ENCODE measurements at regions not wholly inside any gene's neighbourhood (a gene's known extent, or its start where the extent isn't known, plus 50 kb on each side); places are given as distances from the start of the nearest gene placed in this dataset.

- no peaks in the 10 kb centered on the region for H3K27me3 ChIP-seq (replicated peaks; ENCODE audit: insufficient read depth, low read depth, low read length, poor library complexity)
- no peaks in the 10 kb centered on the region for H3K9me3 ChIP-seq (ENCODE audit: low read depth, low read length, poor library complexity, severe bottlenecking)
- intact Hi-C loops (cut with micrococcal nuclease; ENCODE audit: unreplicated experiment), result no loop called here
- BruUV-seq (replicated peaks), result no TSS peak
- no peaks in the 10 kb centered on the region for H3K4me1 ChIP-seq (ENCODE audit: insufficient read depth, low read length, poor library complexity, severe bottlenecking)
- TF ChIP-seq CTCF (conservative IDR thresholded peaks at IDR 0.05; ENCODE audit: low read depth, low read length), result no peak
- no peak for TF ChIP-seq EZH2 (IDR thresholded peaks at IDR 0.05; ENCODE audit: borderline replicate concordance, low read depth, low read length, poor library complexity, severe bottlenecking)
- no peak overlapping the region for H3K4me3 ChIP-seq (ENCODE audit: low read depth, low read length, poor library complexity, severe bottlenecking)
- no peak for DNase-seq (ENCODE audit: low spot score)
- no peak overlapping the region for H3K27ac ChIP-seq (ENCODE audit: low read depth, low read length, poor library complexity, severe bottlenecking)
- no peaks in the 10 kb centered on the region for H3K36me3 ChIP-seq (ENCODE audit: insufficient read depth, low read length, poor library complexity, severe bottlenecking)
- POLR2A ChIA-PET (ENCODE audit: low non-redundant PET), result no interaction called here
- CTCF ChIA-PET, result no interaction called here
These were observed 236.1 kb upstream of the PLEKHG7 start for GRCh38 chr12:92466391-92467305.

- Histone ChIP-seq H3K27ac (ENCODE audit: low read depth, low read length, poor library complexity, severe bottlenecking) (no peak overlapping the region), H3K27me3 (replicated peaks; ENCODE audit: insufficient read depth, low read depth, low read length, poor library complexity) (no peaks in the 10 kb centered on the region), H3K9me3 (ENCODE audit: low read depth, low read length, poor library complexity, severe bottlenecking) (no peaks in the 10 kb centered on the region), H3K4me1 (ENCODE audit: insufficient read depth, low read length, poor library complexity, severe bottlenecking) (no peaks in the 10 kb centered on the region), H3K36me3 (ENCODE audit: insufficient read depth, low read length, poor library complexity, severe bottlenecking) (no peaks in the 10 kb centered on the region), H3K4me3 (ENCODE audit: low read depth, low read length, poor library complexity, severe bottlenecking) (no peak overlapping the region)
- ChIA-PET CTCF (no interaction called here), POLR2A (ENCODE audit: low non-redundant PET) (no interaction called here)
- no TSS peak for BruUV-seq (replicated peaks)
- intact Hi-C loops (cut with micrococcal nuclease; ENCODE audit: unreplicated experiment), result no loop called here
- no peak for DNase-seq (ENCODE audit: low spot score)
- TF ChIP-seq CTCF (conservative IDR thresholded peaks at IDR 0.05; ENCODE audit: low read depth, low read length) (no peak), EZH2 (IDR thresholded peaks at IDR 0.05; ENCODE audit: borderline replicate concordance, low read depth, low read length, poor library complexity, severe bottlenecking) (no peak)
These were observed 236.9 kb upstream of the PLEKHG7 start for GRCh38 chr12:92465786-92466295.

GRCh38 chr12:92464911-92465310, 237.9 kb upstream of the PLEKHG7 start:
- no TSS peak for BruUV-seq (replicated peaks)
- intact Hi-C loops (cut with micrococcal nuclease; ENCODE audit: unreplicated experiment), result no loop called here
- Histone ChIP-seq H3K27ac (ENCODE audit: low read depth, low read length, poor library complexity, severe bottlenecking) (no peak overlapping the region), H3K4me3 (ENCODE audit: low read depth, low read length, poor library complexity, severe bottlenecking) (no peak overlapping the region), H3K36me3 (ENCODE audit: insufficient read depth, low read length, poor library complexity, severe bottlenecking) (no peaks in the 10 kb centered on the region), H3K9me3 (ENCODE audit: low read depth, low read length, poor library complexity, severe bottlenecking) (no peaks in the 10 kb centered on the region), H3K4me1 (ENCODE audit: insufficient read depth, low read length, poor library complexity, severe bottlenecking) (no peaks in the 10 kb centered on the region), H3K27me3 (replicated peaks; ENCODE audit: insufficient read depth, low read depth, low read length, poor library complexity) (no peaks in the 10 kb centered on the region)
- POLR2A ChIA-PET (ENCODE audit: low non-redundant PET), result no interaction called here
- no peak for DNase-seq (ENCODE audit: low spot score)
- CTCF ChIA-PET, result no interaction called here
- TF ChIP-seq EZH2 (IDR thresholded peaks at IDR 0.05; ENCODE audit: borderline replicate concordance, low read depth, low read length, poor library complexity, severe bottlenecking), result no peak
- TF ChIP-seq CTCF (conservative IDR thresholded peaks at IDR 0.05; ENCODE audit: low read depth, low read length), result no peak

Data from A673 (cell line).